Neural progenitor cell (in vitro differentiated cells): ENCODE measurements at regions not wholly inside any gene's neighbourhood (a gene's known extent, or its start where the extent isn't known, plus 50 kb on each side); places are given as distances from the start of the nearest gene placed in this dataset.

Source experiments
- CTCF ChIP-seq: fragments of 200-600 bp; sonication (generic); IDR thresholded peaks from 2 replicates; pipeline ENCODE4 v1.5.1; 2017; ENCODE audit warnings: antibody characterized with exemption, mild to moderate bottlenecking
- EZH2 ChIP-seq: fragments of 200-600 bp; sonication (generic); IDR thresholded peaks from 2 replicates; pipeline ENCODE4 v1.6.1; 2017; ENCODE audit warnings: antibody characterized with exemption, mild to moderate bottlenecking, moderate library complexity

- TF ChIP-seq CTCF (no peak), EZH2 (no peak)
These were observed 325.0 kb downstream of the CBLN1 start for GRCh38 chr16:48956620-48957019.
